ENCODE measurements at regions not wholly inside any gene's neighbourhood (a gene's known extent, or its start where the extent isn't known, plus 50 kb on each side); places are given as distances from the start of the nearest gene placed in this dataset.

DNA sequence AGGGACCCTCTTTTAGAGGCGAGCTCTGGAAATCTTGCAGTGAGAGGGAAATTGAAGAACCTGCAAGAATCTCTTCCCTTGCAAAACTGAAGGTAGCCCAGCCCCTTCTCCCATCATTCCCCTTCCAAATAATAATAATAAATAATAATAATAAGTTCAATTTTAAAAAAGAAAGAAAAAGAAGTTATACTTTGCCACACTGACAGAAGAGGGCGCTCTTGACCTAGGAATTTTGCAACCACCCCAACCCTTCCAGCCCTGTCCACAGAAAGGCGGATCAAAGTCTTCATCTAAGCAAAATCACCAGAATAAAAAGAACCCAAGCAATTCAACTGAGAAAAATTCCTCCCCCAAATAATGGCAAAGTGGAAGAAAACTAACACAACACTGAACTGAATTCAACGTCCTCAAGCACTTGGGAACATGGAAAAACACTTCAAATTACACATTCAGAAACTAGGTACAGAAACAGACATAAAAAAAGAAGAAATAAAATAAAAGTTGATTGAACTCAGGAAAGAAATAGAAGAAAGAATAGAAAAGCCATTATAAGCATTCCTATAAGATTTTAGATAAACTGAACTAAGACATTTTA lies 98.9 kb upstream of the GLS start:
- TF ChIP-seq EZH2 (IDR thresholded peaks at IDR 0.05; ENCODE audit: borderline replicate concordance, insufficient read depth, low read length, poor library complexity, severe bottlenecking): no peak
- TF ChIP-seq, protein P1, sequence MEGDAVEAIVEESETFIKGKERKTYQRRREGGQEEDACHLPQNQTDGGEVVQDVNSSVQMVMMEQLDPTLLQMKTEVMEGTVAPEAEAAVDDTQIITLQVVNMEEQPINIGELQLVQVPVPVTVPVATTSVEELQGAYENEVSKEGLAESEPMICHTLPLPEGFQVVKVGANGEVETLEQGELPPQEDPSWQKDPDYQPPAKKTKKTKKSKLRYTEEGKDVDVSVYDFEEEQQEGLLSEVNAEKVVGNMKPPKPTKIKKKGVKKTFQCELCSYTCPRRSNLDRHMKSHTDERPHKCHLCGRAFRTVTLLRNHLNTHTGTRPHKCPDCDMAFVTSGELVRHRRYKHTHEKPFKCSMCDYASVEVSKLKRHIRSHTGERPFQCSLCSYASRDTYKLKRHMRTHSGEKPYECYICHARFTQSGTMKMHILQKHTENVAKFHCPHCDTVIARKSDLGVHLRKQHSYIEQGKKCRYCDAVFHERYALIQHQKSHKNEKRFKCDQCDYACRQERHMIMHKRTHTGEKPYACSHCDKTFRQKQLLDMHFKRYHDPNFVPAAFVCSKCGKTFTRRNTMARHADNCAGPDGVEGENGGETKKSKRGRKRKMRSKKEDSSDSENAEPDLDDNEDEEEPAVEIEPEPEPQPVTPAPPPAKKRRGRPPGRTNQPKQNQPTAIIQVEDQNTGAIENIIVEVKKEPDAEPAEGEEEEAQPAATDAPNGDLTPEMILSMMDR (IDR thresholded peaks at IDR 0.05; ENCODE audit: poor library complexity, severe bottlenecking): no peak
- TF ChIP-seq, protein P2, sequence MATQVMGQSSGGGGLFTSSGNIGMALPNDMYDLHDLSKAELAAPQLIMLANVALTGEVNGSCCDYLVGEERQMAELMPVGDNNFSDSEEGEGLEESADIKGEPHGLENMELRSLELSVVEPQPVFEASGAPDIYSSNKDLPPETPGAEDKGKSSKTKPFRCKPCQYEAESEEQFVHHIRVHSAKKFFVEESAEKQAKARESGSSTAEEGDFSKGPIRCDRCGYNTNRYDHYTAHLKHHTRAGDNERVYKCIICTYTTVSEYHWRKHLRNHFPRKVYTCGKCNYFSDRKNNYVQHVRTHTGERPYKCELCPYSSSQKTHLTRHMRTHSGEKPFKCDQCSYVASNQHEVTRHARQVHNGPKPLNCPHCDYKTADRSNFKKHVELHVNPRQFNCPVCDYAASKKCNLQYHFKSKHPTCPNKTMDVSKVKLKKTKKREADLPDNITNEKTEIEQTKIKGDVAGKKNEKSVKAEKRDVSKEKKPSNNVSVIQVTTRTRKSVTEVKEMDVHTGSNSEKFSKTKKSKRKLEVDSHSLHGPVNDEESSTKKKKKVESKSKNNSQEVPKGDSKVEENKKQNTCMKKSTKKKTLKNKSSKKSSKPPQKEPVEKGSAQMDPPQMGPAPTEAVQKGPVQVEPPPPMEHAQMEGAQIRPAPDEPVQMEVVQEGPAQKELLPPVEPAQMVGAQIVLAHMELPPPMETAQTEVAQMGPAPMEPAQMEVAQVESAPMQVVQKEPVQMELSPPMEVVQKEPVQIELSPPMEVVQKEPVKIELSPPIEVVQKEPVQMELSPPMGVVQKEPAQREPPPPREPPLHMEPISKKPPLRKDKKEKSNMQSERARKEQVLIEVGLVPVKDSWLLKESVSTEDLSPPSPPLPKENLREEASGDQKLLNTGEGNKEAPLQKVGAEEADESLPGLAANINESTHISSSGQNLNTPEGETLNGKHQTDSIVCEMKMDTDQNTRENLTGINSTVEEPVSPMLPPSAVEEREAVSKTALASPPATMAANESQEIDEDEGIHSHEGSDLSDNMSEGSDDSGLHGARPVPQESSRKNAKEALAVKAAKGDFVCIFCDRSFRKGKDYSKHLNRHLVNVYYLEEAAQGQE (IDR thresholded peaks at IDR 0.05; ENCODE audit: borderline replicate concordance): no peak
- TF ChIP-seq POLR2AphosphoS5 (IDR thresholded peaks at IDR 0.05): no peak
- TF ChIP-seq EP300 (conservative IDR thresholded peaks at IDR 0.05; ENCODE audit: poor library complexity, severe bottlenecking): no peak
- TF ChIP-seq TAF1 (IDR thresholded peaks at IDR 0.05; ENCODE audit: low read depth): no peak

All from neural cell (in vitro differentiated cells).